Inflammatory macrophage treated with lipopolysaccharide for 1 hour (primary cell): ENCODE measurements at regions not wholly inside any gene's neighbourhood (a gene's known extent, or its start where the extent isn't known, plus 50 kb on each side); places are given as distances from the start of the nearest gene placed in this dataset.
A peak's percentile ranks its signal among the peaks of the same experiment; 100 is the strongest.

ENCODE experiments used
- DNase-seq, 2 donors: peaks; one replicate each; pipeline ENCODE4 v3.0.0-alpha.2; 2020 to 2022

- DNase-seq, result no peak
Observed at GRCh38 chr11:71070490-71071453, 181.6 kb downstream of the SHANK2 start.

- no peak for DNase-seq
Observed at GRCh38 chr11:71068963-71069362, 183.4 kb downstream of the SHANK2 start.

GRCh38 chr11:71067753-71068152, 184.6 kb downstream of the SHANK2 start:
- DNase-seq, result no peak

GRCh38 chr11:71066311-71066710, 186.1 kb downstream of the SHANK2 start:
- DNase-seq, result peak; percentile 5 to 21

- DNase-seq, result peak; percentile 2 to 49
Observed at GRCh38 chr11:71065841-71066240, 186.5 kb downstream of the SHANK2 start.

- peak in 1 of 2 donors; percentile 3 for DNase-seq
Observed at GRCh38 chr11:71064702-71065515, 187.5 kb downstream of the SHANK2 start.

- DNase-seq, result no peak
Observed at GRCh38 chr11:71064183-71064582, 188.2 kb downstream of the SHANK2 start.

GRCh38 chr11:71063129-71063528, 189.2 kb downstream of the SHANK2 start:
- DNase-seq, result no peak

GRCh38 chr11:71062199-71062598, 190.2 kb downstream of the SHANK2 start:
- no peak for DNase-seq

- no peak for DNase-seq
Observed at GRCh38 chr11:71060391-71060791, 192.0 kb downstream of the SHANK2 start.

GRCh38 chr11:71059662-71060061, 192.7 kb downstream of the SHANK2 start:
- no peak for DNase-seq

- no peak for DNase-seq
Observed at GRCh38 chr11:71055925-71056324, 196.5 kb downstream of the SHANK2 start.
